OCI-LY1 (cell line): ENCODE measurements at regions not wholly inside any gene's neighbourhood (a gene's known extent, or its start where the extent isn't known, plus 50 kb on each side); places are given as distances from the start of the nearest gene placed in this dataset.
A peak's percentile ranks its signal among the peaks of the same experiment; 100 is the strongest.

Experiments used
- H2AFZ ChIP-seq: fragments of 200-600 bp; sonication (generic), shearing (Covaris generic); 2 replicates; pipeline ENCODE4 v1.6.0; 2014; ENCODE audit warnings: antibody characterized with exemption, mild to moderate bottlenecking, low read length
- H3F3A ChIP-seq: fragments of 200-600 bp; sonication (generic), shearing (Covaris generic); 2 replicates; pipeline ENCODE4 v1.6.0; 2014; ENCODE audit warnings: mild to moderate bottlenecking, antibody characterized with exemption, low read length, moderate library complexity; ENCODE audit not compliant: insufficient read depth
- H3K27ac ChIP-seq: fragments of 200-600 bp; sonication (generic); 2 replicates; pipeline ENCODE4 v1.5.1; 2014; ENCODE audit warnings: low read length, mixed run types, mild to moderate bottlenecking, low read depth; ENCODE audit not compliant: poor library complexity, severe bottlenecking
- H3K27me3 ChIP-seq: fragments of 200-600 bp; sonication (generic); 2 replicates; pipeline ENCODE4 v1.6.0; 2014; ENCODE audit warnings: antibody characterized with exemption, mild to moderate bottlenecking, low read length, moderate library complexity; ENCODE audit not compliant: insufficient read depth
- H3K36me3 ChIP-seq: fragments of 200-600 bp; sonication (generic); 2 replicates; pipeline ENCODE4 v1.6.1; 2014; ENCODE audit warnings: mild to moderate bottlenecking, antibody characterized with exemption, low read length, moderate library complexity, mixed read lengths; ENCODE audit not compliant: insufficient read depth
- H3K4me1 ChIP-seq: fragments of 200-600 bp; sonication (generic); 2 replicates; pipeline ENCODE4 v1.5.1; 2014; ENCODE audit warnings: mild to moderate bottlenecking, low read length, moderate library complexity; ENCODE audit not compliant: insufficient read depth, severe bottlenecking
- H3K4me2 ChIP-seq: fragments of 200-600 bp; sonication (generic), shearing (Covaris generic); 2 replicates; pipeline ENCODE4 v1.6.1; 2014; ENCODE audit warnings: low read length
- H3K4me3 ChIP-seq: fragments of 200-600 bp; sonication (generic); 2 replicates; pipeline ENCODE4 v1.5.1; 2014; ENCODE audit warnings: low read length, low read depth, mild to moderate bottlenecking, mixed read lengths; ENCODE audit not compliant: poor library complexity, severe bottlenecking
- H3K79me2 ChIP-seq: fragments of 200-600 bp; shearing (Covaris generic); 2 replicates; pipeline ENCODE4 v1.6.1; 2016; ENCODE audit warnings: mixed run types, low read length, mixed read lengths; ENCODE audit not compliant: insufficient read depth
- H3K9ac ChIP-seq: fragments of 200-600 bp; sonication (generic), shearing (Covaris generic); 2 replicates; pipeline ENCODE4 v1.6.1; 2014; ENCODE audit warnings: mild to moderate bottlenecking, low read length, mixed read lengths
- H3K9me2 ChIP-seq: fragments of 200-600 bp; sonication (generic), shearing (Covaris generic); 2 replicates; pipeline ENCODE4 v1.6.1; 2014; ENCODE audit warnings: low read depth, mild to moderate bottlenecking, low read length, mixed read lengths
- H3K9me3 ChIP-seq: fragments of 200-600 bp; shearing (Covaris generic); 2 replicates; pipeline ENCODE4 v1.6.1; 2014; ENCODE audit warnings: low read length, mixed read lengths
- H4K20me1 ChIP-seq: fragments of 200-600 bp; sonication (generic), shearing (Covaris generic); 2 replicates; pipeline ENCODE4 v1.6.0; 2016; ENCODE audit warnings: mild to moderate bottlenecking, low read length; ENCODE audit not compliant: insufficient read depth
- CTCF ChIP-seq: fragments of 200-600 bp; sonication (generic), shearing (Covaris generic); IDR thresholded peaks from 2 replicates; pipeline ENCODE4 v1.5.1; 2017; ENCODE audit warnings: mild to moderate bottlenecking, antibody characterized with exemption, low read length, moderate library complexity, mixed read lengths
- EZH2 ChIP-seq: fragments of 200-600 bp; sonication (generic), shearing (Covaris generic); IDR thresholded peaks from 2 replicates; pipeline ENCODE4 v1.8.0; 2017; ENCODE audit warnings: borderline replicate concordance, mixed run types, mild to moderate bottlenecking, antibody characterized with exemption, low read length, moderate library complexity, mixed read lengths

GRCh38 chr4:4599481-4600275, 57.8 kb upstream of the STX18 start:
- Histone ChIP-seq H3K9ac (no peak overlapping the region), H3K79me2 (no peaks in the 10 kb centered on the region), H3K36me3 (no peaks in the 10 kb centered on the region; the same call in 1 of the 2 replicates), H3K27me3 (no peaks in the 10 kb centered on the region), H4K20me1 (no peaks in the 10 kb centered on the region), H3K27ac (peak overlapping the region; percentile 42), H3K9me2 (no peaks in the 10 kb centered on the region), H2AFZ (no peak overlapping the region), H3K4me2 (no peak overlapping the region), H3K4me3 (no peak overlapping the region), H3K4me1 (no peaks in the 10 kb centered on the region), H3F3A (no peaks in the 10 kb centered on the region), H3K9me3 (no peaks in the 10 kb centered on the region)
- TF ChIP-seq CTCF (no peak), EZH2 (no peak)

- H3K27ac ChIP-seq: no peak overlapping the region
Measured at GRCh38 chr4:4598851-4599411, 57.1 kb upstream of the STX18 start.

GRCh38 chr4:4596720-4597119, 54.9 kb upstream of the STX18 start:
- Histone ChIP-seq H3K4me2 (no peak overlapping the region), H4K20me1 (no peaks in the 10 kb centered on the region), H3K9me2 (no peaks in the 10 kb centered on the region), H2AFZ (no peak overlapping the region), H3K4me3 (no peak overlapping the region), H3K9me3 (no peaks in the 10 kb centered on the region), H3F3A (no peaks in the 10 kb centered on the region), H3K36me3 (no peaks in the 10 kb centered on the region; the same call in 1 of the 2 replicates), H3K27ac (no peak overlapping the region), H3K9ac (no peak overlapping the region), H3K4me1 (no peaks in the 10 kb centered on the region), H3K79me2 (no peaks in the 10 kb centered on the region), H3K27me3 (no peaks in the 10 kb centered on the region)
- TF ChIP-seq EZH2 (no peak), CTCF (no peak)

More at GRCh38 chr4:4598851-4599411, 57.1 kb upstream of the STX18 start:
- Histone ChIP-seq H3K27me3 (no peaks in the 10 kb centered on the region), H2AFZ (no peak overlapping the region), H3K4me1 (no peaks in the 10 kb centered on the region), H3K9ac (no peak overlapping the region), H3K9me3 (no peaks in the 10 kb centered on the region), H3K4me3 (no peak overlapping the region), H3K4me2 (no peak overlapping the region), H3K9me2 (no peaks in the 10 kb centered on the region), H3K79me2 (no peaks in the 10 kb centered on the region), H3K36me3 (no peaks in the 10 kb centered on the region; the same call in 1 of the 2 replicates), H4K20me1 (no peaks in the 10 kb centered on the region), H3F3A (no peaks in the 10 kb centered on the region)
- TF ChIP-seq CTCF: no peak
